Right lobe of liver (tissue), 6 donors: ENCODE measurements at regions not wholly inside any gene's neighbourhood (a gene's known extent, or its start where the extent isn't known, plus 50 kb on each side); places are given as distances from the start of the nearest gene placed in this dataset.

Experiments
- ATAC-seq, 4 donors: fragments of 200-7000 bp; cut with Tn5 transposase; one replicate each; pipeline ENCODE4 v1.9.1; 2020; ENCODE audit warnings: mild to moderate bottlenecking in 4 of 4, moderate library complexity in 4 of 4
- DNase-seq, 3 donors: peaks; one replicate each; pipeline ENCODE4 v3.0.0-alpha.2; 2020
- H3K27ac ChIP-seq, 3 donors: fragments of 200-600 bp; one replicate each; pipeline ENCODE4 v1.8.0; 2022
- H3K27me3 ChIP-seq, 2 donors: fragments of 200-600 bp; one replicate each; pipeline ENCODE4 v1.8.0; 2022
- H3K36me3 ChIP-seq, 4 donors: fragments of 200-600 bp; sonication (generic) in 1 of 4; one replicate each; pipeline versions ENCODE4 v1.5.1 to v1.8.0; 2017 to 2022; ENCODE audit warnings: control low read depth in 1 of 4
- H3K4me1 ChIP-seq, 4 donors: fragments of 200-600 bp; sonication (generic) in 1 of 4; one replicate each; pipeline versions ENCODE4 v1.5.1 to v1.8.0; 2017 to 2022; ENCODE audit warnings: control low read depth in 1 of 4
- H3K4me3 ChIP-seq, 3 donors: fragments of 200-600 bp; one replicate each; pipeline ENCODE4 v1.8.0; 2022
- H3K9me3 ChIP-seq, 4 donors: fragments of 200-600 bp; sonication (generic) in 1 of 4; one replicate each; pipeline versions ENCODE4 v1.5.1 to v1.8.0; 2017 to 2022; ENCODE audit warnings: control low read depth in 1 of 4
- CTCF ChIP-seq, 4 donors: fragments of 200-600 bp in 3 of 4; fragments of 450-650 bp in 1 of 4; IDR thresholded peaks; one replicate each; pipeline versions ENCODE4 v1.5.1 to v1.8.0; 2016 to 2022; ENCODE audit warnings: antibody characterized with exemption in 4 of 4, mild to moderate bottlenecking in 2 of 4
- POLR2A ChIP-seq: fragments of 450-650 bp; IDR thresholded peaks from one replicate; pipeline ENCODE4 v1.6.1; 2017; ENCODE audit warnings: antibody characterized with exemption, mild to moderate bottlenecking
- WGBS: methylation state at CpG from one replicate; pipeline ENCODE4 v1.1.6; 2018; ENCODE audit warnings: low coverage, low lambda C conversion rate; ENCODE audit not compliant: insufficient coverage; ENCODE audit errors: missing lambda C conversion rate; 5-methylcytosine and 5-hydroxymethylcytosine counted together
- intact Hi-C, 2 donors: fragments of 100-400 bp; cut with DNase I; formaldehyde crosslinking; loops; one replicate each; pipeline versions ENCODE4 v1.11.2 to v1.14.1; 2022
- donor health status: DM: no; HTN: yes; CAD: no.
- donor health status: DM: no; HTN: no; CAD: no.
- donor health status: DM: no; HTN: no; CAD: no.
- donor health status: DM: no; HTN: yes; CAD: no.
- donor health status: DM: no; HTN: yes; CAD: no.

GRCh38 chr3:95049841-95050240 lies 987.0 kb downstream of the NSUN3 start:
- Histone ChIP-seq H3K4me1 (no peaks in the 10 kb centered on the region), H3K36me3 (no peaks in the 10 kb centered on the region), H3K4me3 (no peak overlapping the region), H3K27ac (no peak overlapping the region), H3K9me3 (no peaks in the 10 kb centered on the region), H3K27me3 (no peaks in the 10 kb centered on the region)
- 47% methylated on average over 1 of the region's 1 CpG for WGBS
- intact Hi-C loops: no loop called here
- no peak for ATAC-seq
- no peak for DNase-seq
- TF ChIP-seq POLR2A (no peak), CTCF (IDR thresholded peaks at IDR 0.05) (no peak)

GRCh38 chr3:95055288-95055687 lies 992.4 kb downstream of the NSUN3 start:
- H3K4me3 ChIP-seq: no peak overlapping the region
- no peaks in the 10 kb centered on the region for H3K4me1 ChIP-seq
- intact Hi-C loops: no loop called here
- TF ChIP-seq POLR2A (no peak), CTCF (IDR thresholded peaks at IDR 0.05) (no peak)
- H3K27ac ChIP-seq: no peak overlapping the region
- WGBS: 100% methylated on average over 2 of the region's 2 CpGs
- H3K27me3 ChIP-seq: no peaks in the 10 kb centered on the region
- DNase-seq: no peak
- ATAC-seq: no peak
- no peaks in the 10 kb centered on the region for H3K36me3 ChIP-seq
- H3K9me3 ChIP-seq: no peaks in the 10 kb centered on the region

GRCh38 chr3:95082191-95082590 lies 1019.3 kb downstream of the NSUN3 start:
- TF ChIP-seq POLR2A (no peak), CTCF (IDR thresholded peaks at IDR 0.05) (no peak)
- ATAC-seq: no peak
- no peaks in the 10 kb centered on the region for H3K9me3 ChIP-seq
- no peak overlapping the region for H3K27ac ChIP-seq
- DNase-seq: no peak
- H3K4me1 ChIP-seq: no peaks in the 10 kb centered on the region
- no peaks in the 10 kb centered on the region for H3K27me3 ChIP-seq
- WGBS: 41% methylated on average over 3 of the region's 3 CpGs
- no peak overlapping the region for H3K4me3 ChIP-seq
- intact Hi-C loops: no loop called here
- H3K36me3 ChIP-seq: no peaks in the 10 kb centered on the region

GRCh38 chr3:95084738-95085137 lies 1021.9 kb downstream of the NSUN3 start:
- intact Hi-C loops: no loop called here
- ATAC-seq: no peak

More at GRCh38 chr3:95084738-95085137, 1021.9 kb downstream of the NSUN3 start:
- H3K9me3 ChIP-seq: no peaks in the 10 kb centered on the region
- H3K36me3 ChIP-seq: no peaks in the 10 kb centered on the region
- no peaks in the 10 kb centered on the region for H3K4me1 ChIP-seq
- H3K27me3 ChIP-seq: no peaks in the 10 kb centered on the region
- no peak for TF ChIP-seq POLR2A
- no peak for TF ChIP-seq CTCF (IDR thresholded peaks at IDR 0.05)
- H3K27ac ChIP-seq: no peak overlapping the region
- DNase-seq: no peak
- H3K4me3 ChIP-seq: no peak overlapping the region
